HG03565 (cell line): ENCODE measurements at regions not wholly inside any gene's neighbourhood (a gene's known extent, or its start where the extent isn't known, plus 50 kb on each side); places are given as distances from the start of the nearest gene placed in this dataset.
A peak's percentile ranks its signal among the peaks of the same experiment; 100 is the strongest.
"Not testable (repeated sequence)": the region's sequence is repeated elsewhere in the genome, so short reads cannot be mapped to it uniquely, and the experiment has no call there.

Source experiments
- ATAC-seq: cut with Tn5 transposase; IDR thresholded peaks from one replicate; pipeline ENCODE4 v1.9.1; 2021; ENCODE audit warnings: mild to moderate bottlenecking, moderate library complexity; ENCODE audit not compliant: unreplicated experiment

DNA sequence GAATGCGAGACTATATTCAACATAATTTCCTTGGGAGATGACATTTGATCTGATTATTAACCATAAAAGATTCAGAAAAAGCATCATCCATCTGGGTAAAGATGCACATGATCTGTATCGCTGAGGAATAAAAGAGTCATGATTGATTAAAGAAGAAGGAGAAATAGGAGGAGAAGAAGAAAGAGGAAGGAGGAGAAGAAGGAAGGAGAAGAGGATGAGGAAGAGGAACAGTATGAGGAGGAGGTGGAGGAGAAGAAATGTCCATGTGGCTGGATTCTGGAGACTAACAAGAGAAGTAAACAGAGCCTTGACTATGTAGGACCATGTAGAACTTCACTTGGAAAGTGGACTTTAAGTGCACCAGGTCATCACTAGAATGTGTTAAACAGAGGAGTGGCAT is 947.4 kb downstream of the LRFN5 start:
- no peak for ATAC-seq

DNA sequence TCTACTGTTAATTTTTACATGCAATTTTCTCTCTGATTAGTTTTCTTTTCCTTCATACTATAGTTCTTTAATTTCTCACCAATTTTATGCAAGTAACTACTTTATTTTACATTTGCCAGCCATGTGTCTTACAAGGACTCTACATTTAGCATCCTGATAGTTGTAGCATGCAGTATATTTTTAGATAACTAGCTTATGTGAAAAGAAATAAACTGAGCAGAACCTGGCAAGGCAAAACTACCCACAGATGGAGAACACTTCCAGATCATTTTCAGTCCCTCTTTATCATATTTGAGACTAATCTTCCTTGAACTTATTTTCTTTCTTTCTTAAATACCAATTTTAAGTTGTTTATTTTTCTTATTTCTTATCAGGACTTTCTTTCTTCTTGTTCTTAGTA is 943.6 kb downstream of the LRFN5 start:
- no peak for ATAC-seq

DNA sequence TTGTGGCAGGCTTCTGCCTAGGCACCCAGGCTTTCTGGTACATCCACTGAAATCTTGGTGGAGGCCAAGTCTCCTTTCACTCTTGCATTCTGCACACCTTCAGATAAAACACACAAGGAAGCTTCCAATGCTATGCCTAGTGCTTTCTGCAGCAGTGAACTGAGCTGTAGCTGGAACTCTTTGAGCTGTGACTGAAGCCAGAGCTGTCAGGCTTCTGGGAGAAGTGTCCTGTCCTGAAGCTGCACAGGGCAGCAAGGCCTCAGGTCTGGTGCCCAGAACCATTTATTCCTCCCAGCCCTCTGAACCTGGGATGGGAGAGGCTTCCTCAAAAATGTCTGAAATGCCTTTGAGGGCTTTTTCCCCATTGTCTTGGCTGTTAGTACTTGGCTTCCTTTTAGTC is 941.7 kb downstream of the LRFN5 start:
- no peak for ATAC-seq

DNA sequence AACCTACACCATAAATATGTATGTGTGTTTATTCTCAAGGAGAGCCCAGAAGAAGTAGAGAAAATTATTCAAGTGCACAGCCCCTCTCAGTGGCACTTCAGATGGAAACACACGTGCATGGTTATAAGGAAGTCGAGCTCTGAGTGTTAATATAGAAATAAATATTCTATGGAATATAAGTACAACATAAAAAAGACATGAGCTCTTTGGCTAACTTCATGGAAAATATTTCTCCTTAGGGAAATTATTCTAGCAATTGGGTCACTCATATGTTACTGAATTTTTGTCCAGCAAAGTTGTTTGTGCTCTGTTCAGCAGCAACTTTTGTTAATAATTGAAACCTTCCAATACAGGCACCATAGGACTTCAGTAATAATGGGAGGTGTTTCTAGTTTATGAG is 939.0 kb downstream of the LRFN5 start:
- no peak for ATAC-seq

DNA sequence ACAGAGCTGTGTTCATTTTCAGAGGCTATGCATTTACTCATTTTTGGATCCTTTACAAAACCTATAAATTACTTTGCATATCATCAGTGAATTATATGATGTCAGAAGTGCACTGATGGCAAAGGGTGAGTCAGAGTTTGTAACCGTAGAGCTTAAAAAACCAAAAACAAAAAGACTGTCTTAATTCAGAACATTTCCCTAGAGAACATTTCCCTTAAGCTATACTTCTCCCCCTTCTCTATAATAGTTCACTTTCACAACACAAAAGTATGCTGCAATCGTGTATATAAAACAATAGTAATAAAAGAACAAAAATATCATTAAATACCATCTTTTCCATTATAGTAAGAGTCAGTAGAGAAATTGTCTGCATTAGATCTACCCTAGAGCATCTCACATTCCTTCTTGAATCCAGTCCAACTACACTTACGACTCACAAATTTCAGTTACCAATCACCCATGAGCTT is 934.9 kb downstream of the LRFN5 start:
- ATAC-seq = no peak

DNA sequence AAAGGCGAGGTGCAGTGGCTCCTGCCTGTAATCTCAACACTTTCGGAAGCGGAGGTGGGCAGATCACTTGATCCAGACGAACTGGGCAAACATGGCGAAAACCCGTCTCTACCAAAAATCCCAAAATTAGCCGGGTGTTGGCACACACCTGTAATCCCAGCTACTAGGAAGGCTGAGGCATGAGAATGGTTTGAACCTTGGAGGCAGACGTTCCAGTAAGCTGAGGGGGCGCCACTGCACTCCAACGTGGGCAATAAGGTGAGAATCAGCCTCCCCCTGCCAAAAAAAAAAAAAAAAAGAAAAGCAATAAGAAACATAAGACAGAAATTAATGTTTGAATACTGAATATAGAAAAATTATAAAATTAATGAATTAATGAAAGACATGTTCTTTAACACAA is 928.7 kb downstream of the LRFN5 start:
- ATAC-seq = no peak

DNA sequence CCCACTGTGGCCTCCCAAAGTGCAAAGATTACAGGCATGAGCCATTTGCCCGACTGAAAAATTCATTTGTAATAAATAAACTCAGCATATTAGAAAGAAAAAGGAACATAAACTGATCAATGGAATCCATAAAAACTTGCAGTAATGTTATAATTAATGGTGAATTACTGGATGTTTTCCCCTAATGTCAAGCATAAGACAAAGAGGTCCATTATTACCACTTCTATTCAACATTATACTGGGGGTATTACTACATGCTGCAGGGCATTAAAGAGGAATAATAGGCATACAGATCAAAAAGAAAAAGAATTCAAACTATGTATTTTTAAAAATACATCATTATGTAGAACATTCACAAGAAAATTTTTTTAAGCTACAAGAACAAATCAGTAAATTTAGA is 926.8 kb downstream of the LRFN5 start:
- ATAC-seq = no peak

DNA sequence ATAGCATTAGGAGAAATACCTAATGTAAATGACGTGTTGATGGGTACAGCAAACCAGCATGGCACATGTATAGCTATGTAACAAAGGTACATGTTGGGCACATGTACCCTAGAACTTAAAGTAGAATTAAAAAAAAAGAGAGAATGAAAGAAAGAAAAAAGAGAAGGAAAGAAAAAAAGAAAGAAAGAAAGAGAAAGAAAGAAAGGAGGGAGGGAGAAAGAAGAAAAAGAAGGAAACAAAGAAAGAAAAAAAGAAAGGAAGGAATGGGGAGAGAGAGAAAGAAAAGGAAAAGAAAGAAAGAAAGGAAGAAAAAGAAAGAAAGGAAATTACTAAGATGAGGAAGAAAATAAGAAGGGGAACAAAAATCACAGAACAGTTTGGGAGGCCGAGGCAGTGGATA is 925.5 kb downstream of the LRFN5 start:
- ATAC-seq = no peak

DNA sequence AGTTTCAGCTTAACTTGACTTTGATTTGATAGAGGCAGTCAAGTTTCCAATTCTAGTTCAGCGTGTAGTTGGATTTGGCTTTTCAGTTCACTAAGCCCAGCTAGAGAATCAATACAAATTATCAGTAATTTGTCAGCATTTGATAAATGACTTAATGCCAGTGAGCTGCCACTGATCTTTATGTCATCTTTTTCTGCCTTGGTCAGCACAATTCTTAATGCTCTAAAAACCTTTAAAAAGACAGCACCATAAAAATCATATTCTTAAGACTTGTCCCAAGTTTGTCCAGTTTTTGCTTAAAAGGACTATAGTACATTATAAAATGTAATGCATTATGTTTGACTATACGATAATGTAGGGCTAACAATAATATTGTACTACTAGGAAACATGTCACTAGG is 920.5 kb downstream of the LRFN5 start:
- no peak for ATAC-seq

DNA sequence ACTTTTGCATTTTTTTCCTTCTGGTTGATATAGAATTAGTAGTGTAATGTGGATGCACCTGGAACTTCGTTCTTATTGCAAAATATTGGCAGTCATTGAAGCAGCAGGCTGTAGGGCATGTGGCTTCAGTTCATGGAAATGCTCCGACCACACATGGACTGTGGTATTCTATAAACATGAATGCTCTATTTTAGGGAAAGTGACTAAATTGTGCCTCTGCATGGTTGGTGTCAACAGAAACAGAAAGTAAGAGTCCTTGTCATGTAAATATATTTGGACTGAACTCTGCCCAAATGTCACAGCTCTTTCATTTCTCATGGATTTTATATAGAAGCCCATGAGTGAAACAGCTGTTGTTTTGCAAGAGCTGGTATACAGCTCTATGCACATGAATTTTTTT is 917.0 kb downstream of the LRFN5 start:
- ATAC-seq = peak; percentile 97

DNA sequence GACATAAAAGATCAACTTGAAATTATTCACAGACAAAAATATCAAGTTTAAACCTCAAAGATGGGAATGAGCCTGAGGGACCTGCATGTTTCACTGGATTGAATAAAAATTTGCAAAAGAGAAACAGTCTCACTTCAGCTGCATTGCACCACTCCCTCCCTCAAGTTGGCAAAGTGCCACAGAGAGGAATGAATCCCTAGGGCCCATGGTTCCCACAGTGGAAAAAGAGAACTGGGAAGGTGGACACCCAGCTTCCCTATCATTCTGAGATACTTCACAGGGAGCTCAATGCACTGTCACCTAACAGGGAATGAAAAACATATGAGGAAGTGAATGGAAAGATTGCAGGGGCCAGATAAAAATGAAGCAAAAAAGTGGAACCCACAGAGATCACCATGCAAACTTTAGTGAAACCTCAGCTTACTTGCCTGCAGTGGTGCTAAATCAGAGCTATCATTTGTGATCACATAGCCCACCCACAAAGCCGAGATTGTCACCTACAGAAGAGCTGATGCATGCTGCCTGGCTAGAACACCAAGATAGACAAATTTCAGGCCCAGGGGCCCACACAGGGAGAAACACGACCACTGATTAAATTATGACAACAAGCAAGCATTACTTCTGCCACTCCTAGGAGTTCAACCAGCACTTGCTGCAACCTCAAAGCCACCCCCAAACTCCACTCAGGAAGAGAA is 911.3 kb downstream of the LRFN5 start:
- ATAC-seq = no peak

DNA sequence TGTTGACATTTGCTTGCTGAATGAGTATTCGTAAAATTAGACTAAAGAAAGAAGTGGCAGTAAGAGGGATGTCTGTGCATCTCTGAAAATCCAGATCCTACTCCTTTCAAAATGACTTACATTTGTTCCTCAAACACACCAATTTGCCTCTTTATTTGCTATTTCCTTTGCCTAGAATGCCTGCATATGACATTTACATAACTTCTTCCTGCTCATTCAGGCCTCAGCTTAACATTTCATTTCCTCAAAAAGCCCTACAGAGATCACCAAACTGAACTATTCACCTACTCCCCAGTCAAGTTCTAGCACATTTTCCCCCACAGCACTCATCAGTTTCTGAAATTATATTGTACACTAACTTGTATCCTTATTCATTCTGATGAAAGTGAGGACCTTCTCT is 907.2 kb downstream of the LRFN5 start:
- ATAC-seq = no peak

DNA sequence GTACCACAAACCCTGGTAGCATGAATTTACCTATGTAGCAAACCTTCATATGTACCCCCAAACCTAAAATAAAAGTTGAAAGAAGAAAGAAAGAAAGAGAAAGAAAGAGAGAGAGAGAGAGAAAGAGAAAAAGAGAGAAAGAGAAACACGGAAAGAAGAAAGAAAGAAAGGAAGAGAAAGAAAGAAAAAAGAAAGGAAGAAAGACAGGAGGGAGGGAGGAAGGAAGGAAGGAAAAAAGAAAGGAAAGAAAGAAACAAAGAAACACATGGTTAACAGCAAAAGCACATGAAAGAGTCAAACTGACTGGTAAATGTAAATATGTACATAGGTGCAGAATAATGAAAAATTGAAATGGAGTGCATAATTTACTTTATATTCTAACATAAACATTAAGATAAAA is 903.4 kb downstream of the LRFN5 start:
- ATAC-seq = no peak

DNA sequence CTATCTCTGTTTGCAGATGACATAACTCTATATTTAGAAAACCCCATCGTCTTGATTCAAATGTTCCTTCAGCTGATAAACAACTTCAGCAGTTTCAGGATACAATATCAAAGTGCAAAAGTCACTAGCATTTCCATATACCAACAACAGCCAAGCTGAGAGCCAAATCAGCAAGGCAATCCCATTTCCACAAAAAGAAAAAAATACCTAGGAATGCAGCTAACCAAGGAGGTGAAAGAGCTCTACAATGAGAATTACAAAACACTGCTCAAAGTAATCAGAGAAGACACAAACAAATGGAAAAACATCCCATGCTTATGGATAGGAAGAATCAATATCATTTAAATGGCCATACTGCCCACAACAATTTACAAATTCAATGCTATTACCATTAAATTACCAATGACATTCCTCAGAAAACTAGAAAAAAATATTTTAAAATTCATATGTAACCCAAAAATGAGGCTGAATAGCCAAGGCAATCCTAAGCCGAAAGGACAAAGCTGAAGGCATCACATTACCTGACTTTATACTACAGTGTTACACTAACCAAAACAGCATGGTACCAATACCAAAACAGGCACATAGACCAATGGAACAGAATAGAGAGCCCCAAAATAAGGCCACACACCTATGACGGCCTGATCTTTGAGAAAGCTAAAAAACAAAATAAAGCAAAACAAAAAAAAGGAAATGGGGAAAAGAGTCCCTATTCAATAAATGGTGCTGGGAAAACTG is 901.7 kb downstream of the LRFN5 start:
- no peak for ATAC-seq

DNA sequence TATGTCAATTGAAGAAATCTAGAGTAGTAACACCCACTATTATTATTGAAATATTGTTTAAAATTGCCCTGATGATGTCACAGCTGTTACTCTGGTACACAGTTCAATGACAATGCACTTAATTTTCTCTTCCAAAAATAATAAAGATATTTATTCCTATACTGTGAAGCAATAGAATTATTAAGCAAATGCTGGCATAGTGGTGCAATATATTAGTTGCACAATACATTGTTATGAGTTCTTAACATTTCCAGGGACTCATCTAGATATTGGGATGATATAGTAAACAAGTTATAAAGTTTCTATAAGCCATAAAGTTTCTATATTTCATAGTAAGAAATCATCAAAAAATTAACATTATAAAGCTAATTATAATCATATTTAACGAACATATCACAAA is 897.8 kb downstream of the LRFN5 start:
- ATAC-seq = no peak

DNA sequence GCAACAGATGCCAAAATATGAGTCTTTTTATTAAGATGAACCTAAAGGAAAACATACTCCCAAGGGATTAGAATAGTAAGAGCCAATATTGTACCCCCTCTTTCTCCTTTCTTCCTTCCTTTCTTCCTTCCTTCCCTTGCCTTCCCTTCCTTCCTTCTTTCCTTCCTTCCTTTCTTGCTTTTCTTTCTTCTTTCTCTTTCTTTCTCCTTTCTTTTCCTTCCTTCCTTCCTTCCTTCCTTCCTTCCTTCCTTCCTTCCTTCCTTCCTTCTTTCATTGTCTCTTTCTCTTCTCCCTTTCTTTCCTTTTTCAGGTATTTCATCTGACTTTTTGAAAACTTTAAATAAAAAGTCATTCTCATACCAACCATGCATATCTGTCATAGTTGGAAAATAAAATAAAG is 892.5 kb downstream of the LRFN5 start:
- no peak for ATAC-seq

DNA sequence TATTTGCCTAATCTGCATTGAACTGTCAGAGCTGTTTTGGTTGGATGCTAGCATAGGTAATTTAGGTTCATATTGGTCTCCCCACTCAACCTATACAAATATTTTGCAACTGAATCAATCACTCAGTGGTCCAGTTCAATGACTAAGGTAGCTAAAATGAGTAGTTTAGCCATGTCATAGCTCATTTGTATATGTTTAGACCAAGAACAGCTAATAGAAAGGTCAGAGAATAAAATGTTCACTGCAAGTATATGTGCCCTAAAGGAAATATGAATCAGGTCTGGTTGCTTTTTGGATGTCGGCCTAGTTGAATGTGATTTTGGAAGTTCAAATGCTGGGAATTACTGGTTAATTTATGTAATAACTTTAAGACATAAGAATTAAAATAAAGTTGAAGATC is 883.9 kb downstream of the LRFN5 start:
- no peak for ATAC-seq

DNA sequence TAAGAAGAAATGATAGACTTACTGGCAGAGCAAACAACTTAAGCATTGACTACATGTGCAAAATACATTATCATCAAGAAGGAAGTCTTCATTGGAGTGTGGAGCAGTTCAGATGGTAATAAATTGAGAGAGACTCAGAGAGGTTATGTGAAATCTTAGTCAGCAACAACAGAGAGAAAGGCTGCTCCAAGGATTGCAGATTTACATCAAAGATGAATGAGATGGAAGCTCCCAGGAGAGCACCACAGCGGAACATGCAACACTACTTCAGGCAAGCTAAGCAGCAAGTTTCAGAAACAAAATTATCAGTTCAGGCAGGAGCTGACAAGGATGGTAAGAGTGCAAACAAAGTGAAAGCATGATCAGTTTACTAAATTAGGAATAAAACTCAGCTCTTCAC is 882.3 kb downstream of the LRFN5 start:
- no peak for ATAC-seq

DNA sequence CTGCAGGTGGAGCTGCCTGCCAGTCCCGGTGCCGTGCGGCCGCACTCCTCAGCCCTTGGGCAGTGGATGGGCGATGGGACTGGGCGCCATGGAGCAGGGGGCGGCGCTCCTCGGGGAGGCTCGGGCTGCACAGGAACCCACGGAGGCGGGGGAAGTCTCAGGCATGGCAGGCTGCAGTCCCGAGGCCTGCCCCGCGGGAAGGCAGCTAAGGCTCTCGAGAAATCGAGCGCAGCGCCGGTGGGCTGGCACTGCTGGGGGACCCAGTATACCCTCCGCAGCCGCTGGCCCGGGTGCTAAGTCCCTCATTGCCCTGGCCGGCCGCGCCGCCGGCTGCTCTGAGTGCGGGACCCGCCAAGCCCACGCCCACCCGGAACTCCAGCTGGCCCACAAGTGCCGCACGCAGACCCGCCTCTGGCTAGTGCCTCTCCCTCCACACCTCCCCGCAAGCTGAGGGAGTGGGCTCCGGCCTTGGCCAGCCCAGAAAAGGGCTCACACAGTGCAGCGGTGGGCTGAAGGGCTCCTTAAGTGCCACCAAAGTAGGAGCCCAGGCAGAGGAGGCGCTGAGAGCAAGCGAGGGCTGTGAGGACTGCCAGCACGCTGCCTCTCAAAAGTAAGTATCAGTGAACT is 875.8 kb downstream of the LRFN5 start:
- not testable (repeated sequence) for ATAC-seq

DNA sequence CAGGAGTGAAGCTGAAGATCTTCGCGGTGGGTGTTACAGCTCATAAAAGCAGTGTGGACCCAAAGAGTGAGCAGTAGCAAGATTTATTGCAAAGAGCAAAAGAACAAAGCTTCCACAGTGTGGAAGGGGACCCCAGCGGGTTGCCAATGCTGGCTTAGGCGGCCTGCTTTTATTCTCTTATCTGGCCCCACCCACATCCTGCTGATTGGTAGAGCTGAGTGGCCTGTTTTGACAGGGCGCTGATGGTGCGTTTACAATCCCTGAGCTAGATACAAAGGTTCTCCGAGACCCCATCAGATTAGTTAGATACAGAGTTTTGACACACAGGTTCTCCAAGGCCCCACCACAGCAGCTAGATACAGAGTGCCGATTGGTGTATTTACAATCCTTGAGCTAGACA is 875.0 kb downstream of the LRFN5 start:
- not testable (repeated sequence) for ATAC-seq

DNA sequence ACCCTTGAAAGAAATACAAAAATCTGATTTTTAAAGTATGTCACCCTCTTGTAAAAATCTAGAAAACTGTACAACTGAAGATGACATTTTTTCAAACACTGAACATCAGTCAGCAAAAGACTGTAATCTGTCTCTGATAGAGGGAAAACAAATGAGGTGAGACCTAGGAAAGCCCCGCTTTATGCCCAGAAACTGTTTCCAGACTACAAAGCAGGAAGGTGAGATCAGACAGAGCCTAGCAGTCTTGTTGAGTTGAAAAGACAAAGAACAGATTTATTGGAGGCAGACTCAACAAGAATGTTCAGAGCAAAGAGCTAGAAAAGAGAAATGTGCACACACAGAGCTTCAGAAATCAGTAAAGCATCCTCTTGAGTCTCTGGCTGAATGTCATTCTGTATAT is 873.6 kb downstream of the LRFN5 start:
- no peak for ATAC-seq

DNA sequence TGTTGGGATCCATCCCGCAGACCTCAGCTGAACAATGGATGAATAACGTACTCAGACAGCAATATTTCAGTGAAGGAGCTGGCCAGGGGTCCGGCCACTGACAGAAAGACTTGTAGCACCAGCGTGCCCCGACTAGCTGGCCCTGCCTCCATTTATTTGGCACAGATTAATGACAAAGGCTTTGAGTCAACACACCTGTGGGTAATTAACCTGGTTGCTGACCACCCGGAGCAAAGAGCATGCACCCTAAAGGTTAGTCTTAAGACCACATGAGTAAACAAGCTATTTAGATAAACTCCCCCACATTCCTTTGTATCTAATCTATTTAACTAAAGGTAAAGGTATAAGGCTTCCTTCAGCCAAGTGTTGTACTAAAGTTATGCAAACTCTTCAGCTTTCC is 868.6 kb downstream of the LRFN5 start:
- ATAC-seq = no peak
